GM23338 (cell line): ENCODE measurements at regions not wholly inside any gene's neighbourhood (a gene's known extent, or its start where the extent isn't known, plus 50 kb on each side); places are given as distances from the start of the nearest gene placed in this dataset.

Experiments used
- ATAC-seq: fragments of 200-7000 bp; cut with Tn5 transposase; 3 replicates; pipeline ENCODE4 v1.9.1; 2020
- DNase-seq: peaks from one replicate; pipeline ENCODE4 v3.0.0-alpha.2; 2015; ENCODE audit warnings: low spot score
- H2AFZ ChIP-seq: fragments of 200-600 bp; sonication (generic); 2 replicates; pipeline ENCODE4 v1.8.0; 2016; ENCODE audit warnings: antibody characterized with exemption, mild to moderate bottlenecking, moderate library complexity
- H3F3A ChIP-seq: fragments of 200-600 bp; sonication (generic); replicated peaks from 2 replicates; pipeline ENCODE4 v1.8.0; 2017; ENCODE audit warnings: antibody characterized with exemption, mixed run types, low read depth
- H3K27ac ChIP-seq: fragments of 200-600 bp; sonication (generic); 2 replicates; pipeline ENCODE4 v1.6.1; 2016; ENCODE audit warnings: low read depth
- H3K27me3 ChIP-seq: fragments of 200-600 bp; sonication (generic); 2 replicates; pipeline ENCODE4 v1.8.0; 2016; ENCODE audit warnings: mild to moderate bottlenecking, mixed run types, moderate library complexity; ENCODE audit not compliant: insufficient read depth
- H3K36me3 ChIP-seq: fragments of 200-600 bp; sonication (generic); 2 replicates; pipeline ENCODE4 v1.8.0; 2016; ENCODE audit warnings: mild to moderate bottlenecking; ENCODE audit not compliant: insufficient read depth
- H3K4me1 ChIP-seq: fragments of 200-600 bp; sonication (generic); 2 replicates; pipeline ENCODE4 v1.8.0; 2016; ENCODE audit warnings: mild to moderate bottlenecking, moderate library complexity; ENCODE audit not compliant: insufficient read depth
- H3K4me2 ChIP-seq: fragments of 200-600 bp; sonication (generic); 2 replicates; pipeline ENCODE4 v1.7.1; 2017; ENCODE audit warnings: mixed run types
- H3K4me3 ChIP-seq: fragments of 200-600 bp; sonication (generic); 2 replicates; pipeline ENCODE4 v1.6.1; 2016; ENCODE audit warnings: mixed run types
- H3K79me2 ChIP-seq: fragments of 200-600 bp; sonication (generic); replicated peaks from 2 replicates; pipeline ENCODE4 v1.8.0; 2017; ENCODE audit warnings: mild to moderate bottlenecking; ENCODE audit not compliant: insufficient read depth
- H3K9me2 ChIP-seq: fragments of 200-600 bp; sonication (generic); 2 replicates; pipeline ENCODE4 v1.8.0; 2017; ENCODE audit not compliant: insufficient read depth
- H4K20me1 ChIP-seq: fragments of 200-600 bp; sonication (generic); replicated peaks from 2 replicates; pipeline ENCODE4 v1.8.0; 2017; ENCODE audit warnings: mild to moderate bottlenecking; ENCODE audit not compliant: insufficient read depth
- H3K27ac Mint-ChIP-seq: 2 replicates; pipeline ENCODE4 v1.8.0; 2020; ENCODE audit warnings: inconsistent platforms, mild to moderate bottlenecking, moderate library complexity, mixed read lengths
- H3K27me3 Mint-ChIP-seq: 3 replicates; pipeline ENCODE4 v1.8.0; 2022; ENCODE audit warnings: low read depth, mild to moderate bottlenecking, moderate library complexity, mixed read lengths, inconsistent platforms; ENCODE audit not compliant: insufficient read depth, poor library complexity
- H3K36me3 Mint-ChIP-seq: 3 replicates; pipeline ENCODE4 v1.8.0; 2021; ENCODE audit warnings: low read depth, mild to moderate bottlenecking, inconsistent platforms, moderate library complexity, mixed read lengths
- H3K4me1 Mint-ChIP-seq: 3 replicates; pipeline ENCODE4 v1.8.0; 2020; ENCODE audit warnings: mild to moderate bottlenecking, inconsistent platforms, mixed read lengths
- H3K4me3 Mint-ChIP-seq: 3 replicates; pipeline ENCODE4 v1.8.0; 2021; ENCODE audit warnings: moderate library complexity, mild to moderate bottlenecking, inconsistent platforms, mixed read lengths
- H3K9me3 Mint-ChIP-seq: 3 replicates; pipeline ENCODE4 v1.8.0; 2020; ENCODE audit warnings: moderate library complexity, mild to moderate bottlenecking, inconsistent platforms, mixed read lengths
- EZH2phosphoT487 ChIP-seq: fragments of 200-600 bp; sonication (generic); IDR thresholded peaks from one replicate; pipeline ENCODE4 v1.8.1; 2018; ENCODE audit warnings: antibody characterized with exemption; ENCODE audit not compliant: unreplicated experiment
- POLR2AphosphoS5 ChIP-seq: IDR thresholded peaks from 2 replicates; pipeline ENCODE4 v1.6.1; 2016; ENCODE audit warnings: antibody characterized with exemption, low read depth
- TF ChIP-seq, protein P1 (sequence below), 2 experiments: fragments of 200-600 bp in 1 of 2; sonication (generic) in 1 of 2; conservative IDR thresholded peaks; 2 replicates each; pipeline versions ENCODE4 v1.5.1 to v1.6.1; 2016 to 2017; ENCODE audit warnings: antibody characterized with exemption in 2 of 2, low read depth in 2 of 2, mild to moderate bottlenecking in 2 of 2, moderate library complexity in 1 of 2
- TF ChIP-seq, protein P2 (sequence below): fragments of 250-450 bp; sonication (Bioruptor Pico); IDR thresholded peaks from 2 replicates; pipeline ENCODE4 v1.5.0; 2020; ENCODE audit warnings: mild to moderate bottlenecking, moderate library complexity

GRCh38 chrX:97685753-97686152, 802.0 kb downstream of the RPA4 start:
- Histone ChIP-seq H3K27ac (no peak overlapping the region), H3K36me3 (no peaks in the 10 kb centered on the region), H3K4me3 (no peak overlapping the region), H3K4me2 (no peak overlapping the region), H3F3A (no peaks in the 10 kb centered on the region), H3K79me2 (no peaks in the 10 kb centered on the region), H3K9me2 (no peaks in the 10 kb centered on the region), H3K27me3 (no peaks in the 10 kb centered on the region), H3K4me1 (peaks cover 8% of the 10 kb centered on the region), H2AFZ (no peak overlapping the region), H4K20me1 (no peaks in the 10 kb centered on the region)
- TF ChIP-seq, protein P1, sequence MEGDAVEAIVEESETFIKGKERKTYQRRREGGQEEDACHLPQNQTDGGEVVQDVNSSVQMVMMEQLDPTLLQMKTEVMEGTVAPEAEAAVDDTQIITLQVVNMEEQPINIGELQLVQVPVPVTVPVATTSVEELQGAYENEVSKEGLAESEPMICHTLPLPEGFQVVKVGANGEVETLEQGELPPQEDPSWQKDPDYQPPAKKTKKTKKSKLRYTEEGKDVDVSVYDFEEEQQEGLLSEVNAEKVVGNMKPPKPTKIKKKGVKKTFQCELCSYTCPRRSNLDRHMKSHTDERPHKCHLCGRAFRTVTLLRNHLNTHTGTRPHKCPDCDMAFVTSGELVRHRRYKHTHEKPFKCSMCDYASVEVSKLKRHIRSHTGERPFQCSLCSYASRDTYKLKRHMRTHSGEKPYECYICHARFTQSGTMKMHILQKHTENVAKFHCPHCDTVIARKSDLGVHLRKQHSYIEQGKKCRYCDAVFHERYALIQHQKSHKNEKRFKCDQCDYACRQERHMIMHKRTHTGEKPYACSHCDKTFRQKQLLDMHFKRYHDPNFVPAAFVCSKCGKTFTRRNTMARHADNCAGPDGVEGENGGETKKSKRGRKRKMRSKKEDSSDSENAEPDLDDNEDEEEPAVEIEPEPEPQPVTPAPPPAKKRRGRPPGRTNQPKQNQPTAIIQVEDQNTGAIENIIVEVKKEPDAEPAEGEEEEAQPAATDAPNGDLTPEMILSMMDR (conservative IDR thresholded peaks at IDR 0.05; ENCODE audit: low read depth in 2 of 2) = peak; percentile 61 to 64
- TF ChIP-seq, protein P2, sequence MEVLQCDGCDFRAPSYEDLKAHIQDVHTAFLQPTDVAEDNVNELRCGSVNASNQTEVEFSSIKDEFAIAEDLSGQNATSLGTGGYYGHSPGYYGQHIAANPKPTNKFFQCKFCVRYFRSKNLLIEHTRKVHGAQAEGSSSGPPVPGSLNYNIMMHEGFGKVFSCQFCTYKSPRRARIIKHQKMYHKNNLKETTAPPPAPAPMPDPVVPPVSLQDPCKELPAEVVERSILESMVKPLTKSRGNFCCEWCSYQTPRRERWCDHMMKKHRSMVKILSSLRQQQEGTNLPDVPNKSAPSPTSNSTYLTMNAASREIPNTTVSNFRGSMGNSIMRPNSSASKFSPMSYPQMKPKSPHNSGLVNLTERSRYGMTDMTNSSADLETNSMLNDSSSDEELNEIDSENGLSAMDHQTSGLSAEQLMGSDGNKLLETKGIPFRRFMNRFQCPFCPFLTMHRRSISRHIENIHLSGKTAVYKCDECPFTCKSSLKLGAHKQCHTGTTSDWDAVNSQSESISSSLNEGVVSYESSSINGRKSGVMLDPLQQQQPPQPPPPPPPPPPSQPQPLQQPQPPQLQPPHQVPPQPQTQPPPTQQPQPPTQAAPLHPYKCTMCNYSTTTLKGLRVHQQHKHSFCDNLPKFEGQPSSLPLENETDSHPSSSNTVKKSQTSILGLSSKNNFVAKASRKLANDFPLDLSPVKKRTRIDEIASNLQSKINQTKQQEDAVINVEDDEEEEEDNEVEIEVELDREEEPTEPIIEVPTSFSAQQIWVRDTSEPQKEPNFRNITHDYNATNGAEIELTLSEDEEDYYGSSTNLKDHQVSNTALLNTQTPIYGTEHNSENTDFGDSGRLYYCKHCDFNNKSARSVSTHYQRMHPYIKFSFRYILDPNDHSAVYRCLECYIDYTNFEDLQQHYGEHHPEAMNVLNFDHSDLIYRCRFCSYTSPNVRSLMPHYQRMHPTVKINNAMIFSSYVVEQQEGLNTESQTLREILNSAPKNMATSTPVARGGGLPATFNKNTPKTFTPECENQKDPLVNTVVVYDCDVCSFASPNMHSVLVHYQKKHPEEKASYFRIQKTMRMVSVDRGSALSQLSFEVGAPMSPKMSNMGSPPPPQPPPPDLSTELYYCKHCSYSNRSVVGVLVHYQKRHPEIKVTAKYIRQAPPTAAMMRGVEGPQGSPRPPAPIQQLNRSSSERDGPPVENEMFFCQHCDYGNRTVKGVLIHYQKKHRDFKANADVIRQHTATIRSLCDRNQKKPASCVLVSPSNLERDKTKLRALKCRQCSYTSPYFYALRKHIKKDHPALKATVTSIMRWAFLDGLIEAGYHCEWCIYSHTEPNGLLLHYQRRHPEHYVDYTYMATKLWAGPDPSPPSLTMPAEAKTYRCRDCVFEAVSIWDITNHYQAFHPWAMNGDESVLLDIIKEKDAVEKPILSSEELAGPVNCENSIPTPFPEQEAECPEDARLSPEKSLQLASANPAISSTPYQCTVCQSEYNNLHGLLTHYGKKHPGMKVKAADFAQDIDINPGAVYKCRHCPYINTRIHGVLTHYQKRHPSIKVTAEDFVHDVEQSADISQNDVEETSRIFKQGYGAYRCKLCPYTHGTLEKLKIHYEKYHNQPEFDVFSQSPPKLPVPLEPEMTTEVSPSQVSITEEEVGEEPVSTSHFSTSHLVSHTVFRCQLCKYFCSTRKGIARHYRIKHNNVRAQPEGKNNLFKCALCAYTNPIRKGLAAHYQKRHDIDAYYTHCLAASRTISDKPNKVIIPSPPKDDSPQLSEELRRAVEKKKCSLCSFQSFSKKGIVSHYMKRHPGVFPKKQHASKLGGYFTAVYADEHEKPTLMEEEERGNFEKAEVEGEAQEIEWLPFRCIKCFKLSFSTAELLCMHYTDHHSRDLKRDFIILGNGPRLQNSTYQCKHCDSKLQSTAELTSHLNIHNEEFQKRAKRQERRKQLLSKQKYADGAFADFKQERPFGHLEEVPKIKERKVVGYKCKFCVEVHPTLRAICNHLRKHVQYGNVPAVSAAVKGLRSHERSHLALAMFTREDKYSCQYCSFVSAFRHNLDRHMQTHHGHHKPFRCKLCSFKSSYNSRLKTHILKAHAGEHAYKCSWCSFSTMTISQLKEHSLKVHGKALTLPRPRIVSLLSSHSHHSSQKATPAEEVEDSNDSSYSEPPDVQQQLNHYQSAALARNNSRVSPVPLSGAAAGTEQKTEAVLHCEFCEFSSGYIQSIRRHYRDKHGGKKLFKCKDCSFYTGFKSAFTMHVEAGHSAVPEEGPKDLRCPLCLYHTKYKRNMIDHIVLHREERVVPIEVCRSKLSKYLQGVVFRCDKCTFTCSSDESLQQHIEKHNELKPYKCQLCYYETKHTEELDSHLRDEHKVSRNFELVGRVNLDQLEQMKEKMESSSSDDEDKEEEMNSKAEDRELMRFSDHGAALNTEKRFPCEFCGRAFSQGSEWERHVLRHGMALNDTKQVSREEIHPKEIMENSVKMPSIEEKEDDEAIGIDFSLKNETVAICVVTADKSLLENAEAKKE (CRISPR knock-in tag) = no peak
- TF ChIP-seq EZH2phosphoT487 (no peak), POLR2AphosphoS5 (no peak)
- H3K4me1 Mint-ChIP-seq = peaks cover 4% of the 10 kb centered on the region; the same call in 1 of the 3 replicates
- no peak for ATAC-seq
- no peak overlapping the region for H3K27ac Mint-ChIP-seq
- peak; percentile 44 for DNase-seq
- H3K4me3 Mint-ChIP-seq = no peak overlapping the region
- H3K27me3 Mint-ChIP-seq = peaks cover 2% of the 10 kb centered on the region
- H3K36me3 Mint-ChIP-seq = no peaks in the 10 kb centered on the region
- no peaks in the 10 kb centered on the region for H3K9me3 Mint-ChIP-seq
